ENCODE measurements at regions not wholly inside any gene's neighbourhood (a gene's known extent, or its start where the extent isn't known, plus 50 kb on each side); places are given as distances from the start of the nearest gene placed in this dataset.

- no peak for DNase-seq (ENCODE audit: low spot score)
Measured at GRCh38 chr5:86030753-86031152, 587.0 kb upstream of the COX7C start.

GRCh38 chr5:86038566-86038965, 579.2 kb upstream of the COX7C start:
- DNase-seq (ENCODE audit: low spot score), result no peak

- no peak for DNase-seq (ENCODE audit: low spot score)
Measured at GRCh38 chr5:86039351-86039750, 578.4 kb upstream of the COX7C start.

- no peak for DNase-seq (ENCODE audit: low spot score)
Measured at GRCh38 chr5:86070719-86071118, 547.0 kb upstream of the COX7C start.

- DNase-seq (ENCODE audit: low spot score), result no peak
Measured at GRCh38 chr5:86074297-86074696, 543.4 kb upstream of the COX7C start.

GRCh38 chr5:86075139-86075538, 542.6 kb upstream of the COX7C start:
- no peak for DNase-seq (ENCODE audit: low spot score)

GRCh38 chr5:86095092-86095491, 522.6 kb upstream of the COX7C start:
- no peak for DNase-seq (ENCODE audit: low spot score)

- DNase-seq (ENCODE audit: low spot score), result no peak
Measured at GRCh38 chr5:86101966-86102365, 515.8 kb upstream of the COX7C start.

- DNase-seq (ENCODE audit: low spot score), result no peak
Measured at GRCh38 chr5:86108825-86109224, 508.9 kb upstream of the COX7C start.

GRCh38 chr5:86112249-86112648, 505.5 kb upstream of the COX7C start:
- DNase-seq (ENCODE audit: low spot score), result no peak

GRCh38 chr5:86115164-86115563, 502.6 kb upstream of the COX7C start:
- DNase-seq (ENCODE audit: low spot score), result no peak

- peak; percentile 35 for DNase-seq (ENCODE audit: low spot score)
Measured at GRCh38 chr5:86118542-86118941, 499.2 kb upstream of the COX7C start.

- DNase-seq (ENCODE audit: low spot score), result no peak
Measured at GRCh38 chr5:86124333-86124732, 493.4 kb upstream of the COX7C start.

- DNase-seq (ENCODE audit: low spot score), result no peak
Measured at GRCh38 chr5:86125731-86126601, 491.8 kb upstream of the COX7C start.

- no peak for DNase-seq (ENCODE audit: low spot score)
Measured at GRCh38 chr5:86127696-86128095, 490.0 kb upstream of the COX7C start.

GRCh38 chr5:86129009-86129408, 488.7 kb upstream of the COX7C start:
- no peak for DNase-seq (ENCODE audit: low spot score)

GRCh38 chr5:86137297-86137696, 480.4 kb upstream of the COX7C start:
- no peak for DNase-seq (ENCODE audit: low spot score)

GRCh38 chr5:86143837-86144236, 473.9 kb upstream of the COX7C start:
- DNase-seq (ENCODE audit: low spot score), result no peak

- DNase-seq (ENCODE audit: low spot score), result no peak
Measured at GRCh38 chr5:86152988-86153560, 464.7 kb upstream of the COX7C start.

- DNase-seq (ENCODE audit: low spot score), result no peak
Measured at GRCh38 chr5:86155796-86156195, 461.9 kb upstream of the COX7C start.

- no peak for DNase-seq (ENCODE audit: low spot score)
Measured at GRCh38 chr5:86170194-86170593, 447.5 kb upstream of the COX7C start.

- DNase-seq (ENCODE audit: low spot score), result peak; percentile 22
Measured at GRCh38 chr5:86175224-86175623, 442.5 kb upstream of the COX7C start.

GRCh38 chr5:86199287-86199686, 418.5 kb upstream of the COX7C start:
- DNase-seq (ENCODE audit: low spot score), result no peak

GRCh38 chr5:86228147-86228546, 389.6 kb upstream of the COX7C start:
- no peak for DNase-seq (ENCODE audit: low spot score)

Data from RKO (cell line).